NOMO-1 treated with dmso at 0.1 percent for 144 hours (cell line): ENCODE measurements at regions not wholly inside any gene's neighbourhood (a gene's known extent, or its start where the extent isn't known, plus 50 kb on each side); places are given as distances from the start of the nearest gene placed in this dataset.

Source experiments
- DNase-seq: peaks from one replicate; lab custom pipeline; 2025; ENCODE audit not compliant: unreplicated experiment; lab: John Stamatoyannopoulos, UW

DNA sequence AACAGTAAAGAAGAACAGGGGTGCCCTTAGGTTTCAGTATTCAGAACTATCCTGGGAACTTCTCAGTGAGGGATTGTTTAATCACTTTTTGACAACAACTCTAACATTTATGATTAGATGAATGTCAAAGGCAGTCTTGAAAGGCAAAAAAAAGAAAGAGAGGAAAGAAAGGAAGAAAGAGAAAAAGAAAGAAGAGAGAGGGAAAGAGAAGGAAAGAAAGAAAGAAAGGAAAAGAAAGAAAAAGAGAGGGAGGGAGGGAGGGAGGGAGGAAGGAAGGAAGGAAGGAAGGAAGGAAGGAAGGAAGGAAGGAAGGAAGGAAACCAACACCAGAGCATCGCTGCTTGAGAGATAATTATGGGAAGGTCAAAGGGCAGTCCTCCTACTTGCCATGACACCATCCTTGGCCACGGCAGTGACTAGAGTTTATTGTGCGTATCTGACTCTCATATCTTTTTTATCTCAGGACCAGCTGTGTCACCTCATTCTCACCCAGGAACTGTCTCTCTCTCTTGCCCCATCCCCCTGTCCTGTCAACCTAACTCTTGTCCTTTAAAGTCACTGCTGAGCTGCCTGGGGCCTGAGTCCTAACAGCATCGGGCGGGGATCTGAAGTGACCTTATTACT, 96.8 kb upstream of the ATXN1 start:
- no peak for DNase-seq

DNA sequence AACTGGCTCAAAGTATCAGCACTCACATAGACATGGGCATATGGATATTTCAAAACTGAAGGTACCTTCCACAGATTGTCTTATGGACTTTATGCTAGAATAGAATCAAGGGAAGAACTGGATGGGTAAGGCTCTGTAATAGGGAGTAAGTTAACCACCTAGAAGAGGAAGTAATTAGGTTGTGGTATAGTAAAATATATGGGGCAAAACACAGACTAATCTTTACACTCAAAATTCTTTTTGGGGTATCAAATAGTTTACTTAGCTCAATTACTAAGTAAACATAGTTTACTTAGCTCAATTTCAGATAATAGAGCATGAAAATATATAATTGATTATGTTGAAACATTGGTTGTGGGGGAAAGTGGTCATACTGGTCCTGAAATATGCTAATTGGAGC, 94.2 kb upstream of the ATXN1 start:
- DNase-seq = peak; percentile 52

DNA sequence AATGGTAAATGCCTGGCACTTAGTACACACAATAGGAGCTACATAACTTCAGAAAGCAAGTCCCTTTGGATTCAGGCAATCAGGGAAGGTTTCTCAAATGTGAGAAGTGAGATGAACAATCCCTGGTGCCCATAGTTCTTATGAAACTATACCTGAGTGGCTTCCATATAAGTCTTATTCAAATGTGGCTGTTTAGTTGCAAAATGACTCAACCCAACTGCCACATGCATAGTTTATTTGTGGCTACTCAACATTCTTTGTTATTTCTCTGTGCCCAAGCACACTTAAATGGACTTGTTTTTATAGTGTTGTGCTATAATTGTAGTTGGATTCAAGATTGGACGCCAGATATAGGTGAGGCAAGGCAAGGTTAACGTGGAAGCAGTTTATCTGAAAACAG, 93.7 kb upstream of the ATXN1 start:
- DNase-seq = no peak

DNA sequence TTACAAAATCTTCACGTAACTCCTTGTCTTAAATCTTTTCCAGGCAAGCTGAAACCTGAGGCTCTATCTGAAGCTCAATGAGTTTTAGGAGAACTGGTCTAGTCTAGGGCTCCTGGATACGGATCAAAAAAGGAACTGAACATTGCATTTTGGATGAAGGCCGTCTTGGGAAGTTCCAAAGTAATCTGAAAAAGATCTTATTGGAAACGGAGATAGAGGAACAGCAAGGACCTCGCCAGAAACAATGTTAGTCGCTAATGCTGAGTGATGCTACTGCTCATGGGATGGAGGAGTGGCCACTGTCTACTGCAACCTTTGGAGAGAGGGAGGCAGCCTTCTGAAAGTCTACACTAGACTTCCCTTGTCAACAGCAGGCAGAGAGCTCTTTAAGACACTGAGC, 91.4 kb upstream of the ATXN1 start:
- no peak for DNase-seq

DNA sequence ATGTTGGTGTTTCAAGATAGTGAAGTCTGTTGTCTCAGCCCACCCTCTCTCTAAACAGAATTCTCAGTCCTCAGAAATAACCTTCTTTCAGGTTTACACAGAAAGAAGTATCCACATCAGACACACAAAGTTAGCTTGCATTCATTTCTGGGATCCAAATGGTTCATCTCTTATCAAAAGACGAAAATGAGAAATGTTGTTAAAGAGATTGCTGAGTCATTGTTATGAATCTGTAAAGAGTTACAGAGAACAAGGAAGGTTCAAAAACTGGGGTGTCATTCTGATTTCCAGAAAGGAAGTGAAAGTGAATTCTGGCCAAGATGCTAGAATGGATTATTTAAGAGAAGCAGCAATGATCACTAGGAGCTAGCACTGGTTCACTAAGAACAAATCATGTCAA, 90.5 kb upstream of the ATXN1 start:
- DNase-seq = peak; percentile 74

DNA sequence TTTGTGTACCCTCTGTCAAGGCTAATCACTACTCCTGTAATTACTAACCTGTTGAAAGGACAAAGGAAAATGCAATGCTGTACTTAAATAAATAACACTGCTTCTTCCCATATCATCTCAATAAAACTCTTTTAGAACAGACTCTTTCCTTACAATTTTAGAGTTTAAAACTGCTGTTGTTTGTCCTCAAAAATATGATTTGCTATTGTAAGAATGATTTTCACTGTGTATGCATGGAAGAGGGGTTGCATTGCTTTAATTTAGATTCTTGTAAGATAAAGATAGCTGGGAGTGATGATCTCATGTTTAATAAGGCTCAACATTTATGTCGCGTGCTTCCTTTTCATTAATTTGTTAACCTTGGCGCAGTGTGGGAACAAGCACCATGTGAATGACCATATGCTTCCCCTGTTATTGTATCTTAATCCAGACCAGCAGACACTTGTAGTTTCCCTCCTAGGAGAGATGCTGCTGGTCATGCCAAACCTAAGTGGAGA, 89.8 kb upstream of the ATXN1 start:
- no peak for DNase-seq

DNA sequence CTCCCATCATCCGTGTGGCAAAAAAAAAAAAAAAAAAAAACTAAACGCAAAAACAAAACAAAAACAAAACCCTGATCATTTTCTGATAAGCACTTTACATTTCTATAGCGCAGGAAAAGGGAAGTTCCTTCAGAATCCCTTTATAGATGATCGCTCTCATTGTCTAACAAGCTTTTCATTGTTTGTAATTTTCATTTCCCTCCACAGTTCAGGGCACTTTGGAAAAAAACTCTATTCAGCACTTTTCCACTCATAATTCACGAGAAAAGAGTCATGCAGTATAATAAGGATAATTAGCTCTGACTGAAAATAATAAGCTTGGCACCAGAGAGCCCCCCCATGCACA, 89.4 kb upstream of the ATXN1 start:
- no peak for DNase-seq

DNA sequence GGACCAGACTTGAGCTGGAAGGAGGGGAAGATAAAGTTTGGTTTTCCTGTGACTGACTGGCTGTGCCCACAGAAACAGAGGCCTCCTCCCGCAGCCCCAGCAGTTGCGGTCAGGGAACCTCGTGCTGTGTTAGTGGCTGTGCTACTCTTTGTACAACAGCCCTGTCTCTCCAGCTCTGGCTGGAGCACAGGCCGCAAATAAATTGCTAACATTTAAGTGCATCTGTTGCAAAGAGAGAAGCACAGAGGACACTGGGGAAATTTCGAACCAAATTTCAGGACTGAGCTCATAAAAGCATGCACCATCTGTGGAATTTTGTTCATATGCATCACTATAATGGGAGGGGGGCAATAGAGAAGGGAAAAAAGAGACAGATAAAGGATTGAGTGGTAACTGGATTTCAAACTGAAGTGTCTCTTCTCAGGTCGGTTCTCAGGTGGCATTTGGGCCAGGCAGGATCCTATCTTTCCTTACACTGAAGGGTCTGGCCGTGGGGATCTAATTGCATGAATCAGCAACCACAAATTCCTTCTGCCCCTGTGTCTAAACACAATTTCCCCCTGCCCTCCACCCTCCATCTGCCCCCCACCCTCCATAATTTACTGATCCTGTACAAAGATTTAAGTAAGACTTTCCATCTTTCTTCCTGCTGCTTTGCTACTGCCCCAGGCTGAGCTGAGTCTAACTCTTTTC, 88.9 kb upstream of the ATXN1 start:
- DNase-seq = peak; percentile 46

DNA sequence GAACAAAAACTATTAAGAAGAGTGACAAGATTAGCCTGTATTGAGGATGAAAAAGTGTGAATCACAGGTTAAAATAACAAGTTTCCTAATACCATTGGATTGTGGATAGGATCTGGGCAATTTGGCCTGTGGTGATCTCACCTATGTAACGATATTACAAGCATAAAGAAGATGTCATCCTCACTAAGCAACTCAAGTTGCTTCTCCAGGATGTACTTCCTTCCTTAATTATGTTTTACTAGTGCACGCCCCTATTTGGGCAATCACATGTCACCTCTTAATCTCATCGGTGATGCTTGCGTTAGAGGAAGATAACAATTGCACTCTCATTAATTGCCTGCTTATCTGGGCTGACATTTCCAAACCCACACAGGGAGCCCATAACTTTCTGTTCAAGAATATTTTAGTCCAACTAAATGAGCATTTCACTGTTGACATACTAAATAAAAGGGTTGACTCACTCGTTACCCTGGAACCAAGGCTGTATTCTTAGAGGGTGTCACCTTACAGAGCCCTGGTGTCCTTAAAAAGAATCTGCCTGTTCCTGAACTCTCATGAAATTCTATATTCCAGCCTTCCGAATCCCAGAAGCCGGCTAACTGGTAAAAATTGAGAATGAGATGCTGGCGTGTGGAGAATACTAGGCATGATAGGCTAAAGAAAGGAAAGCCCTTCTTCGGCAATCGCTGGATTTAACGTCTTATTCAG, 88.2 kb upstream of the ATXN1 start:
- DNase-seq = peak; percentile 29

DNA sequence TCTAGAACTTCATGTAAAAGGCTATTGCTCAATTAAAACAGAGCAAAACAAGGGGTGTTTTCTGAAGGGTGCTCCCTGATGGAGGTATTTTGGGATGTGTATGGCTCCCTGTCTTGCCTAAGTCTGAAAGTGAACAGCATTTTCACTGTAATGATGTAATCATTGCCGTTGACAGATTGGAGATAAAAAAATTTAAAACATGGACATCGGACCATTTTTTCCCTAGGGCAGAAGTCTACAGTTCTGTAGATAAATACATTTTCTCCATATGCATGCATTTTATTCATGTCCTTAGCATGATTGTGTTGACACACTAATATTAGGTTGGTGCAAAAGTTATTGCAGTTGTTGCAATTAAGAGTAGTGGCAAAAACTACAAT, 85.1 kb upstream of the ATXN1 start:
- DNase-seq = no peak

DNA sequence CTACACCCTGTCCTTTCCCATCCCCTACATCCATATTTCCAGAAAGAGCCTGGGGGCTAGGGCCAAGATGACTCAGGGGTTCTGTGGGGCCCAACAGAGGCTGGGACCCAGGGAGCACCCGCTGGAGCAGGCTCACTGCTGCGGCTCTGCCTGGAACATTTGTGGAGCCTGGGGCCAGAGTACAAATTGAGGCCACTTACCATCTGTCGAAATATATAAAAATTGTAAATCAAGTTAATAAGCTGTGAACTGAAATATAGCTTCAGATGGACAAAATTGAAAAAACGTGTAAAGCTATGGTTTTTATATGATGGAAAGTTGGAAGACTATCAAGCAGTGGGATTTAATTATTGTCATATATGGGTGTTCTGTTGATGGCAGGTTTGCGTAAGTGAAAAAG, 82.9 kb upstream of the ATXN1 start:
- DNase-seq = no peak

DNA sequence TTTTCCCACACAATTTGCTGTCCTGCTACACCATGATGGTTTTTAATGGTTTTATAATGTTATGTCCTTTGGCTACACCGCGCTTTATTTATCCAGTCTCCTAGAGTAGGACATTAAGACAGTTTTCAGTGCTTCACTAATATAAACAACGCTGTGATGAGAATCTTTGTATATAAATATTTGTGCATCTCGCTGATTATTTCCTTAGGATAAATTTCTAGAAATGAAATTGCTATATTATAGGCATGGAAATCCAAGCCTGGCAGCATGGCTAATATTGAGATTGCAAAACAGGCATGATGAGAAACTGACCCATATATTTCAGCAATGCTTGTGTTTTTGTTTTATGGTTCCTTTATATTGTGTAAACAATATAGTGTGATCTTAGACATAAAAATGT, 81.4 kb upstream of the ATXN1 start:
- no peak for DNase-seq

DNA sequence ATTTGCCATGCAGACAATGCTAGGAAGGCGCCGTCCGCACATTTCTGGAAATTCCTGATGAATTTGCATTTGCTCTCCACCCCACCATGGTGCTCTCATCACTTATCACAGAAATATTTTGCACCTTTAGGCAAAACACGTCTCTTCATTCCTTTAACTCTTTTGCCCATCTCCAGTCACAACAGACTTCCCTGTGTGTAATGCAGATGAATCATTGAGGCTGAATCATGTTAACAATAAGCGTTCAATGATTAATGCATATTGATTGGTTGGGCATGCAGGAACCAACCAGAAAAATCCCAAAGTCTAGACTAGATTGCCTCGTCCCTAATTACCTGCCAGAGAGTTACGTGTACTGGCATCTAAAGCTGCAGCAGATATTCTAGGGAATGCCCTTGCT, 80.0 kb upstream of the ATXN1 start:
- no peak for DNase-seq

DNA sequence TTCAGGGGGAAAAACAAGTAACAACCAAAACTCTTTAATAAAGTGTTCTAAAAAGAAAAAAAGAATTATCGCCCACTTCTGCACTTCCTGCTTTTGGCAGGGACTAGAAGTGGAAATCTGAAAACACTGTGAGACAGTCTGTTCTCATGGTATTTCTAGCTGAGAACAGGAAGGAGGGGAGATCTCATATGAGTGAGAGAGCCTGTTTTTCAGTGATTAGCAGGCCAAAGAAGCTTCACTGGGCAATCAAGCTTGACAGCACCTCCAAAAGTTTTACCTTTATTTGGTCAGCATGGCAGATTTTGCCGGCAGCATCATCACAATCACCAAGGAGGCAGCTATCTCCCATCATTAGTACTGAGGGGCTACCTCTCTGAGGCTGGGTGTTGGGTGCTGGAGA, 79.5 kb upstream of the ATXN1 start:
- DNase-seq = no peak

DNA sequence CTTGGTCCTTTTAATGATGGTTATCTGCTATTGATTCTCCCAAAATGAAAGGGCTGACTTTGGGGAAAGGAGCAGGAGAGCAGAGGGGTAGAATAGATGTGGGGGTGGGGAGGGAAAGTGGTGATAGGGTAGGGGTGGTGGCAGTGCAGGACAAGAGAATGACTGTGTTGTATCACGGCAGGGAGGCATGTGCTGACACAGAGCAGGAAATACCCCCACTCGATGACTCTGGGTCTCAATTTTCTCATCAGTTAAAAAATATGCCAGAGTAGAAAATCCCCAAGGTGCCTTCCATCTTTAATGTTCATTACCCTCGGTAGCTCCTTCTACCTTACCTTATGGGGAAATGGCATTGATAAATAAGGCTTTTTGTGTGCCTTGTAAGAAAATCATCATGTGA, 79.0 kb upstream of the ATXN1 start:
- no peak for DNase-seq

DNA sequence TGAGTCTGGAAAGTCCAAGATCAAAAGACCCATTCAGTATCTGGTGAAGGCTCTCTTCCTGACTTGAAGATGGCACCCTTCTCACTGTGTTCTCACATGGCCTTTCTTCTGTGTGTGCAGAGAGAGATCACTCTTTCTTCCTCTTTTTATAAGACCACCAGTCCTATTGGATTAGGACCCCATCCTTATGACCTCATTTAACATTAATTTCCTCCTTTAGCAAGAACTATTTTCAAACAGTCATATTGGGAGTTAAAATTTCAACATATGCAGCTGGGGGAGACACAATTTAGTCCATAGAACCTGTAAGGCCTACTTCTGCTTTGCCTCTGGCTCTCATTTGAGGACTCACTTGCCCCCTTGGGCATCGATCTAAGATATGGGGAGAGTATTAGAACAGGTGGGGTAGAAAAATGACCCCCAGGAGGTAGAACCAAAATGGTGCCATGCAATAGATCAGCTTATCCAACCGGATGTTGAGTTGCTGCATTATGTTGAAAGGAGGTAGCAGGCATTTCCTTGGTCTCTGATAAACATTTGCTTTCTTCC, 78.4 kb upstream of the ATXN1 start:
- DNase-seq = no peak

DNA sequence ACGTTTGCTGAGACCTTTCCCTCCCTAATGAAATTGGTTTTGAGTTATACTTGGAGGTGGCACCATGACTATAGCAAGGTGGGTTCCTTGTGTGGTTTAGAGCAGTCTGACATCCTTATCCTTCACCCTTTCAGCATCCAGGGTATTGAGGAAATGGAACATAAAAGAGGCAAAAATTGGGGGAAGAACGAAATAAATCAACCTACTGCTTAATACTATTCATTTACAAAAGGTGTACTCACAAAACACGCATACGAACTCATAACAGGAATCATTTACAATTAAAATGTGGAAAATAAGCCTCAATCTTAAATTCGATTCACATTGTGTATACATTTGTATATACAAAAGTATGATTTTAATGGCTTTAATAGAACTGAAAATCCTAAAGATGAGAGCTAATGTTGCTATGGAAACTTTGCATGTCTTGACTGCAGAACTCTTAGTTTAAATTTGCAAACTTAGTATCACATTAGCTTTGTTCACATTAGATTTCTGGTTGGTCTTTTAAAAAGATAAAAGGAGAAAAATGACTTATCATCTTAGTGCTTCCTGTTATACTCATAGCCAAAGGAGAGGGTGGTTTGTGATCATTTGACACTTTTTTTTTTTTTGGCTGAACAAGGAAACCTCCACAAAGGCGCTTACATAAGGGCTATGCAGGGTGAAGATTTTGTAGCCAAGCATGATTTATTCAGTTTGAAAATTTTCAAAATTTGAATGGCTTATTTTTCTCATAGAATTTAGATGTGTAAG, 76.1 kb upstream of the ATXN1 start:
- DNase-seq = no peak

DNA sequence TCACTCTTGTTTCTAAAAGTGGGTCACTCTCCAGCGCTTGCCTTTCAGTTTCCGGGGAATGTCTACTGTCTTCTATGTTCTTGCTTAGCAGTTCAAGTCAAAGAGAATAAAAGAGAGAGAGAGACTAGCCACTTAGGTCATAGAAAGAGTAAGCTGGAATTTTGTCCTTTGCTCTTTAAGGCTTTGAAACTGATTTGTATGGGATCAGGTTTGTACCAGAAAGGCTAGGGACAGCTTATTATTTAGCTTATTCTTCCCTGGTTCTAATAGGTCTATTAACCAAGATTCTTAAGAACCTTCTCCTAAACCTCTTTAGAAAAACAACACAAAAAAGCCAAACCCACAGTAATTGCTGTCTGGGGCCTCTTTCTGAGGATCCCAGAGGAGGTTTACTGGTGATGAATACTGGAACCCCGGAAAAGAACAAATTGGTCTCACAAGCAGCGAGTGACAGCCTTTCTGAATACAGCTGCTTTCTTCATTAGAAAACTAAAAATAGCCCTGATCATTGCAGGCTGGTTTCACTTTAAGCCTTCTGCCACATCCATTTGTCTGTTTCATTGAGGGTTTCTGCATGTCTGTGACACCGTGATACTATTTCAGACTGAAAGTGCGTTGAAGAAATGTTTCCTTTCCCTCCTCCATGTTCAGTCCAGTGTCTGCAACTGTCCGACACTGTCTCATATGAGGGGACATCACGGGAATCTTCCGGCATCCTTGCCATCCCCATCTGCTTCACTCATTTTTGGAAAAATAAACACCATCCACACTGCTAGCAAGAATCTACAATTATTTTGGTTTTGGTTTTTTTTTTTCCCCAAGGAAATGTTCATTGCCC, 75.1 kb upstream of the ATXN1 start:
- DNase-seq = no peak

DNA sequence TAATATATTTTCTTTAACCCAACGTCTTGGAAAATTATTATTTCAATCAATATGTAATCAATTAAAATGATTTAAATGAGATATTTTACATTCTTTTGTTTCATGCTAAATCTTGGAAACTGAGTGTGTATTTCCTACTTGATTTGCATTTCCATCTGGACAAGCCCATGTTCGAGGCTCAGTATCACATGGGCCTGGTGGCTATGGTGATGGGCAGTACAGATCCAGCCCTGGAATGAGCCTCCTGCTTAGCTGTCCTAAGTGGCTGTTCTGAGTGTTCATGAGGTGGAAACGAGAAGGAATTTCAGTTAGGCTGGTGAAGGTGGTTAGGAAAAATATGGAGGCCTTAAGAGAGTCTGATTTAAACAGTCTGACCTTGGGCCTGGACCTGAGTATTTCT, 73.0 kb upstream of the ATXN1 start:
- DNase-seq = no peak

DNA sequence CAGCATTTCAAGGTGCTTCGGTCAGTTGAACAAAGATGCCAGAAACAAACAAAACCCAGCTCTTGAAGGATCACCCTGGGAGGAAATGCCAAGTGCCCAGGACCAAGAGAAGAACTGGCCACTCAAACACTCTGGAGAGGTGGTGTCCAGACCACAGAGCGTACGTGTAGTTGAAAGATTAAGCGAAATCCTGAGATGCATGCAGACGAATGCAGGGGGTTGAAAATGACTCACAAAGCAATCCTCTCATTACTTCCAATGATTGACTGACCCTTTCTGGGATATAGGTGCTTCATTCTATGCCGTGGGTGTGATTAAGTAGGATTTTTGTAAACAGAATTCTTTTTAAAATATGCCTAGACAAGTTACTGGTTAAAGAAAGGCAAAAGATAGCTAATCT, 71.5 kb upstream of the ATXN1 start:
- DNase-seq = no peak
